ENCODE measurements at regions not wholly inside any gene's neighbourhood (a gene's known extent, or its start where the extent isn't known, plus 50 kb on each side); places are given as distances from the start of the nearest gene placed in this dataset.

DNA sequence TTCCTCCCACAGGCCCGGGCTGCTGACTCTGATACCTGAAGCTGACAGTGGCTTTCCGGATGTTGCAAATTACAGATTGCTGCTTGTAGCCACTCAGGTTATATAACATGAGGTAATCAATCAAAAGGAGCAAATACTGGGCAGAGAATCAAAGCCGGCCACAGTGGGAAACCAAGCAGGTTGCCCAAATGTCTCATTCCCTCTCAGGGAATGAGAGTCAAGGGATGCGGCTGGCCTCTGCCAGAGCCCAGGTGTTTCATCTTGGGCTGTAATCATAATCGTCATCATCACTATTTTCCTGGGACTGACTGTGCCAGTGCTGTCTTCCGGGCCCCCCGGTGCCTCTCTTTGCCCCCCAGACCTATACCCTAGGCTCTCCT is 292.4 kb upstream of the FOXF1 start:
- Histone ChIP-seq H3K79me2 (ENCODE audit: control insufficient read depth, insufficient read depth, low read length) (no peaks in the 10 kb centered on the region), H3K27ac (ENCODE audit: control insufficient read depth, insufficient read depth, low read length) (no peak overlapping the region), H3K36me3 (ENCODE audit: control insufficient read depth in 2 of 2, extremely low read depth in 1 of 2, insufficient read depth in 2 of 2, low read length in 2 of 2) (no peaks in the 10 kb centered on the region), H3K4me1 (ENCODE audit: control insufficient read depth, extremely low read depth, insufficient read depth, low read length) (no peaks in the 10 kb centered on the region), H3K4me3 (ENCODE audit: control insufficient read depth in 2 of 3, extremely low read depth in 1 of 3, insufficient read depth in 2 of 3, low read depth in 1 of 3, low read length in 3 of 3) (no peak overlapping the region), H3K4me2 (ENCODE audit: control insufficient read depth, extremely low read depth, insufficient read depth, low read depth, low read length) (no peak overlapping the region), H4K20me1 (ENCODE audit: control insufficient read depth, extremely low read depth, insufficient read depth, low read length) (no peaks in the 10 kb centered on the region), H3K27me3 (ENCODE audit: control insufficient read depth, extremely low read depth, insufficient read depth, low read length) (no peaks in the 10 kb centered on the region), H3K9me1 (ENCODE audit: control insufficient read depth, extremely low read depth, insufficient read depth, low read length) (no peaks in the 10 kb centered on the region), H2AFZ (ENCODE audit: control insufficient read depth, low read length) (no peak overlapping the region), H3K9me3 (ENCODE audit: control insufficient read depth, low read depth, low read length) (peaks cover 3% of the 10 kb centered on the region), H3K9ac (ENCODE audit: control insufficient read depth, extremely low read depth, insufficient read depth, low read length) (no peak overlapping the region)
- no peak for TF ChIP-seq EZH2 (IDR thresholded peaks at IDR 0.05; ENCODE audit: low read length)
- TF ChIP-seq, protein P1, sequence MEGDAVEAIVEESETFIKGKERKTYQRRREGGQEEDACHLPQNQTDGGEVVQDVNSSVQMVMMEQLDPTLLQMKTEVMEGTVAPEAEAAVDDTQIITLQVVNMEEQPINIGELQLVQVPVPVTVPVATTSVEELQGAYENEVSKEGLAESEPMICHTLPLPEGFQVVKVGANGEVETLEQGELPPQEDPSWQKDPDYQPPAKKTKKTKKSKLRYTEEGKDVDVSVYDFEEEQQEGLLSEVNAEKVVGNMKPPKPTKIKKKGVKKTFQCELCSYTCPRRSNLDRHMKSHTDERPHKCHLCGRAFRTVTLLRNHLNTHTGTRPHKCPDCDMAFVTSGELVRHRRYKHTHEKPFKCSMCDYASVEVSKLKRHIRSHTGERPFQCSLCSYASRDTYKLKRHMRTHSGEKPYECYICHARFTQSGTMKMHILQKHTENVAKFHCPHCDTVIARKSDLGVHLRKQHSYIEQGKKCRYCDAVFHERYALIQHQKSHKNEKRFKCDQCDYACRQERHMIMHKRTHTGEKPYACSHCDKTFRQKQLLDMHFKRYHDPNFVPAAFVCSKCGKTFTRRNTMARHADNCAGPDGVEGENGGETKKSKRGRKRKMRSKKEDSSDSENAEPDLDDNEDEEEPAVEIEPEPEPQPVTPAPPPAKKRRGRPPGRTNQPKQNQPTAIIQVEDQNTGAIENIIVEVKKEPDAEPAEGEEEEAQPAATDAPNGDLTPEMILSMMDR (optimal IDR thresholded peaks at IDR 0.05 in 1 of 3, IDR thresholded peaks at IDR 0.05 in 1 of 3, conservative IDR thresholded peaks at IDR 0.05 in 1 of 3; ENCODE audit: extremely low read depth in 1 of 3, insufficient read depth in 2 of 3, low read length in 3 of 3), result no peak
- dilution Hi-C loops (cut with MboI; ENCODE audit: extremely low pct_ligation_motif_present, low sequenced_read_pairs), result no loop called here
- DNase-seq (ENCODE audit: low read depth, low spot score), result no peak
- FAIRE-seq, result no peak

DNA sequence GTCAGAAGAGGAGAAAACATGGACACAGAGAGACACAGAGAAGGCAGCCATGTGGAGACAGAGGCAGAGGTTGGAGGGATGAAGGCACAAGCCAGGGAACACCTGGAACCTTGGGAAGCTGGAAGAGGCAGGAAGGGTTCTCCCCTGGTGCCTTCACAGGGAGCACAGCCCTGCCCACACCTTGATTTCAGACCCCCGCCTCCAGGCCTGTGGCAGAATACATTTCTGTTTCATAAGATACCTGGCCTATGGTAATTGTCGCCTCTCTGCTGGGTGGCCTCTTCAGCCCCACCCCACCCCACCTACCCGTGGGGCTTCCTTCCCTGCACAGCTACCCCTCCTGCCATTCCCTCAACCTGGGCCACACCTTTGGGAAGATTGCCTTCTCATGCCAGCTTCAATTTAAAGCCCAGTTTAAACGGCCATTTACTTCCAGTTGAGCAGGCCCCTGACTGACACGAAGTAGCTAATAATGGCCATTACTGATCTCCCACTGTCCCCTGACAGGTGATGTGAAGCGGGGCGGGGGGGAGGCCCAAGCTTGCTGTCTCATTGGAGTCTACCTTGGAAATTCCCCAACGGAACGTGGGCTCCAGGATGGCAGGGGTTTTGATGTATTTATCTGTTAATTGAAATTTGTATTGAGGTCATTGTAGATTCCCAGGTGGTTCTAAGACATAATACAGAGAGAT is 291.7 kb upstream of the FOXF1 start:
- no peak overlapping the region for H3K27ac ChIP-seq (ENCODE audit: control insufficient read depth, insufficient read depth, low read length)
- DNase-seq (ENCODE audit: low read depth, low spot score), result no peak

More for the DNA sequence above, 291.7 kb upstream of the FOXF1 start:
- Histone ChIP-seq H3K9me1 (ENCODE audit: control insufficient read depth, extremely low read depth, insufficient read depth, low read length) (no peaks in the 10 kb centered on the region), H3K27me3 (ENCODE audit: control insufficient read depth, extremely low read depth, insufficient read depth, low read length) (no peaks in the 10 kb centered on the region), H3K4me1 (ENCODE audit: control insufficient read depth, extremely low read depth, insufficient read depth, low read length) (no peaks in the 10 kb centered on the region), H3K79me2 (ENCODE audit: control insufficient read depth, insufficient read depth, low read length) (no peaks in the 10 kb centered on the region), H2AFZ (ENCODE audit: control insufficient read depth, low read length) (no peak overlapping the region), H4K20me1 (ENCODE audit: control insufficient read depth, extremely low read depth, insufficient read depth, low read length) (no peaks in the 10 kb centered on the region), H3K9me3 (ENCODE audit: control insufficient read depth, low read depth, low read length) (peaks cover 1% of the 10 kb centered on the region), H3K4me3 (ENCODE audit: control insufficient read depth in 2 of 3, extremely low read depth in 1 of 3, insufficient read depth in 2 of 3, low read depth in 1 of 3, low read length in 3 of 3) (no peak overlapping the region), H3K4me2 (ENCODE audit: control insufficient read depth, extremely low read depth, insufficient read depth, low read depth, low read length) (no peak overlapping the region), H3K9ac (ENCODE audit: control insufficient read depth, extremely low read depth, insufficient read depth, low read length) (no peak overlapping the region), H3K36me3 (ENCODE audit: control insufficient read depth in 2 of 2, extremely low read depth in 1 of 2, insufficient read depth in 2 of 2, low read length in 2 of 2) (no peaks in the 10 kb centered on the region)
- TF ChIP-seq EZH2 (IDR thresholded peaks at IDR 0.05; ENCODE audit: low read length), result no peak
- TF ChIP-seq, protein P1 (optimal IDR thresholded peaks at IDR 0.05 in 1 of 3, IDR thresholded peaks at IDR 0.05 in 1 of 3, conservative IDR thresholded peaks at IDR 0.05 in 1 of 3; ENCODE audit: extremely low read depth in 1 of 3, insufficient read depth in 2 of 3, low read length in 3 of 3), result no peak
- FAIRE-seq, result no peak
- dilution Hi-C loops (cut with MboI; ENCODE audit: extremely low pct_ligation_motif_present, low sequenced_read_pairs), result no loop called here

Data from keratinocyte (primary cell).